B cell (primary cell): ENCODE measurements at regions not wholly inside any gene's neighbourhood (a gene's known extent, or its start where the extent isn't known, plus 50 kb on each side); places are given as distances from the start of the nearest gene placed in this dataset.

Experiments
- EZH2 ChIP-seq: IDR thresholded peaks from 2 replicates; pipeline ENCODE4 v1.6.1; 2012; ENCODE audit warnings: borderline replicate concordance, low read depth, mild to moderate bottlenecking, moderate library complexity, low read length; ENCODE audit not compliant: insufficient read depth, poor library complexity, severe bottlenecking
- TF ChIP-seq, protein P1 (sequence below): fragments of 200-600 bp; IDR thresholded peaks from one replicate; pipeline ENCODE4 v1.8.0; 2022; ENCODE audit warnings: antibody characterized with exemption, mild to moderate bottlenecking

DNA sequence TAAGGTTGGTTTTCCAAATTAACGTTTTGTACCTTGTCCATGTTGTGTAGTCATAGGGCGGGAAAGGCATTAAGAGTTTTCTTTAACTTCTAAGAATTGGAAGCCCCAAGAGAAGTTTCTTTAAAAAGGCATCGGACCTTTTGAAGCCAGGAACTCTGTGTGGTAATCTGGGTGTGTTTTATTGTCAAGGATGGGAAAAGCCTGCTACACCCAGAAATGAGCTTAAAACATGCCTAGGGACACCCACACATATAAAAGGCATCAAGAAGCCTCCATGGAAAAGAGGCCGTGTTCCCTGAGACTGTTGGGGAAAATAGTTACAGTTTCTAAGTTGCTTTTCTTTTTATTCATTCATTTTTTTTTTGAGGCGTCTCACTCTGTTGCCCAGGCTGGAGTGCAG is 81.0 kb upstream of the PTHLH start:
- TF ChIP-seq, protein P1, sequence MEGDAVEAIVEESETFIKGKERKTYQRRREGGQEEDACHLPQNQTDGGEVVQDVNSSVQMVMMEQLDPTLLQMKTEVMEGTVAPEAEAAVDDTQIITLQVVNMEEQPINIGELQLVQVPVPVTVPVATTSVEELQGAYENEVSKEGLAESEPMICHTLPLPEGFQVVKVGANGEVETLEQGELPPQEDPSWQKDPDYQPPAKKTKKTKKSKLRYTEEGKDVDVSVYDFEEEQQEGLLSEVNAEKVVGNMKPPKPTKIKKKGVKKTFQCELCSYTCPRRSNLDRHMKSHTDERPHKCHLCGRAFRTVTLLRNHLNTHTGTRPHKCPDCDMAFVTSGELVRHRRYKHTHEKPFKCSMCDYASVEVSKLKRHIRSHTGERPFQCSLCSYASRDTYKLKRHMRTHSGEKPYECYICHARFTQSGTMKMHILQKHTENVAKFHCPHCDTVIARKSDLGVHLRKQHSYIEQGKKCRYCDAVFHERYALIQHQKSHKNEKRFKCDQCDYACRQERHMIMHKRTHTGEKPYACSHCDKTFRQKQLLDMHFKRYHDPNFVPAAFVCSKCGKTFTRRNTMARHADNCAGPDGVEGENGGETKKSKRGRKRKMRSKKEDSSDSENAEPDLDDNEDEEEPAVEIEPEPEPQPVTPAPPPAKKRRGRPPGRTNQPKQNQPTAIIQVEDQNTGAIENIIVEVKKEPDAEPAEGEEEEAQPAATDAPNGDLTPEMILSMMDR, result no peak
- TF ChIP-seq EZH2, result no peak
